Endothelial cell of umbilical vein (primary cell): ENCODE measurements at regions not wholly inside any gene's neighbourhood (a gene's known extent, or its start where the extent isn't known, plus 50 kb on each side); places are given as distances from the start of the nearest gene placed in this dataset.

ENCODE experiments used
- MYC ChIP-seq: IDR thresholded peaks from one replicate; pipeline ENCODE4 v1.6.1; 2011; ENCODE audit warnings: mild to moderate bottlenecking, low read depth, low read length
- POLR2A ChIP-seq: IDR thresholded peaks from 2 replicates; pipeline ENCODE4 v1.6.1; 2012; ENCODE audit warnings: low read depth, mild to moderate bottlenecking, control low read depth, low read length
- POLR2AphosphoS5 ChIP-seq: IDR thresholded peaks from 2 replicates; pipeline ENCODE4 v1.6.1; 2012; ENCODE audit warnings: low read depth, mild to moderate bottlenecking, control low read depth, low read length, moderate library complexity; ENCODE audit not compliant: insufficient read depth
- TF ChIP-seq, protein P1 (sequence below), 2 donors: IDR thresholded peaks; 1 replicate in 1 of 2; 2 replicates in 1 of 2; pipeline ENCODE4 v1.5.1; 2011; ENCODE audit warnings: low read length in 2 of 2, mild to moderate bottlenecking in 2 of 2, moderate library complexity in 2 of 2, control low read depth in 1 of 2, inconsistent platforms in 1 of 2, low read depth in 1 of 2; ENCODE audit not compliant: insufficient read depth in 1 of 2; ENCODE audit errors: extremely low read depth in 1 of 2
- TF ChIP-seq, protein P2 (sequence below): IDR thresholded peaks from 2 replicates; pipeline ENCODE4 v1.6.1; 2011; ENCODE audit not compliant: insufficient read depth, insufficient read length

DNA sequence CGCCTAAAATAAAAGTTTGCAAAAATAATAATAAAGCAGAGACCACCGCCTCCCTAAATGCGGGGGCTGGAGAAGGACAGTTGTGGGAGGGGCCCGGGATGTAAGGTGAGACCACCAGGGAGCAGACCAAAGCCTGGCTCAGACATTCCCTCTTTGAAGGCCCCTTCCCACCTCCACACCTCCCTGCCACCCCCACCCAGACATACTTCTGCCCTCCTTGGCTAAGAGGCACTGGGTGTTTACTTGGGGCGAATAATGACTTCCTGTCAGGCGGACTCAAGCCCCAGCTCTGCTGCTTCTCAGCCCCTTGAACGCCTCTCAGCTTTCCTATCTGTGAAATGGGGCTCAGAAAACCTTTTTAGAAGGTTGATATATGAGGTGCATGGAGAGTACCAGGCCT is 58.8 kb upstream of the GGTA1 start:
- TF ChIP-seq POLR2A (no peak), POLR2AphosphoS5 (no peak), MYC (no peak)
- TF ChIP-seq, protein P1, sequence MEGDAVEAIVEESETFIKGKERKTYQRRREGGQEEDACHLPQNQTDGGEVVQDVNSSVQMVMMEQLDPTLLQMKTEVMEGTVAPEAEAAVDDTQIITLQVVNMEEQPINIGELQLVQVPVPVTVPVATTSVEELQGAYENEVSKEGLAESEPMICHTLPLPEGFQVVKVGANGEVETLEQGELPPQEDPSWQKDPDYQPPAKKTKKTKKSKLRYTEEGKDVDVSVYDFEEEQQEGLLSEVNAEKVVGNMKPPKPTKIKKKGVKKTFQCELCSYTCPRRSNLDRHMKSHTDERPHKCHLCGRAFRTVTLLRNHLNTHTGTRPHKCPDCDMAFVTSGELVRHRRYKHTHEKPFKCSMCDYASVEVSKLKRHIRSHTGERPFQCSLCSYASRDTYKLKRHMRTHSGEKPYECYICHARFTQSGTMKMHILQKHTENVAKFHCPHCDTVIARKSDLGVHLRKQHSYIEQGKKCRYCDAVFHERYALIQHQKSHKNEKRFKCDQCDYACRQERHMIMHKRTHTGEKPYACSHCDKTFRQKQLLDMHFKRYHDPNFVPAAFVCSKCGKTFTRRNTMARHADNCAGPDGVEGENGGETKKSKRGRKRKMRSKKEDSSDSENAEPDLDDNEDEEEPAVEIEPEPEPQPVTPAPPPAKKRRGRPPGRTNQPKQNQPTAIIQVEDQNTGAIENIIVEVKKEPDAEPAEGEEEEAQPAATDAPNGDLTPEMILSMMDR (IDR thresholded peaks at IDR 0.05; ENCODE audit: extremely low read depth in 1 of 2, insufficient read depth in 1 of 2, low read depth in 1 of 2, low read length in 2 of 2), result no peak
- TF ChIP-seq, protein P2, sequence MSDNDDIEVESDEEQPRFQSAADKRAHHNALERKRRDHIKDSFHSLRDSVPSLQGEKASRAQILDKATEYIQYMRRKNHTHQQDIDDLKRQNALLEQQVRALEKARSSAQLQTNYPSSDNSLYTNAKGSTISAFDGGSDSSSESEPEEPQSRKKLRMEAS, result no peak
